Putamen (tissue), 1 donor: ENCODE measurements at regions not wholly inside any gene's neighbourhood (a gene's known extent, or its start where the extent isn't known, plus 50 kb on each side); places are given as distances from the start of the nearest gene placed in this dataset.
"Not testable (repeated sequence)": the region's sequence is repeated elsewhere in the genome, so short reads cannot be mapped to it uniquely, and the experiment has no call there.

Experiments
- DNase-seq: peaks from one replicate; pipeline ENCODE4 v3.0.0-alpha.2; 2016; ENCODE audit warnings: low spot score

DNA sequence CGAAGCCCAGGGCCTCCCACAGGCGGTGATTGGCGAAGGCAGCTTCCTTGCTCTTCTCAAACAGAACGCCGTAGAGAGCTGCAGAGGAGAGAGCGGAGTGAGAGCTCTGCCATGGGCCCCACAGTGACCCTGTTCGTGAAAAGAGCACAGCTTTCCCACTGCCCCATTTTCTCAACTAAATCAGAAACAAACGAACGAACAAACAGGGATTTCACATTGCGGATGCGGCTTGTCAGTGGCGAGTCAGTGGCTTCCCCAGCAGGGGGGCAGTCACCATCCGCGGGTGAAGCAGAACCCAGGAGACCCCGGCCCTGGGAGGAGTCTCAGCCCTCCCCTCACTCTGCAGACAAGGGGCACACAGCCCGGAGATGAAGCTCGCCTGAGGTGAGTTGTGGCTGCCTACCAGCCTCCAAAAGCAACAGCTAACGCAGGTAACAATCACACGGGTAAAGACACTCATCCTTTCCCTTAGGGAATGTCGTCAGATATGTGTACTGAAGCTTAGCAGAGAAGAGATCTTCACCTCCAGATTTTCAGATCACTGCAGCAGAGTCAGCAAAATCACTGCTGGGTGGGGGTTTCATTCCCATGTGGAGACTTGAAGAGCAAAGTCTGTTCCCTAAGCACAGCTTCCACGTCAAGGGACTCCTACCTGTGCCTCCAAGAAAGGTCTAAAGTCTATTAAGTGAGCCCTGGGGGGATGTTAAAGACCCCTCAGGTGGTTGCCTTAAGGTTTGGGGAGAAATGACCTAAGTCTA lies 51.2 kb upstream of the GPR31 start:
- no peak for DNase-seq

GRCh38 chr6:167209577-167209975 lies 51.8 kb upstream of the GPR31 start:
- no peak for DNase-seq

GRCh38 chr6:167210375-167211294 lies 52.9 kb upstream of the GPR31 start:
- DNase-seq, result no peak

DNA sequence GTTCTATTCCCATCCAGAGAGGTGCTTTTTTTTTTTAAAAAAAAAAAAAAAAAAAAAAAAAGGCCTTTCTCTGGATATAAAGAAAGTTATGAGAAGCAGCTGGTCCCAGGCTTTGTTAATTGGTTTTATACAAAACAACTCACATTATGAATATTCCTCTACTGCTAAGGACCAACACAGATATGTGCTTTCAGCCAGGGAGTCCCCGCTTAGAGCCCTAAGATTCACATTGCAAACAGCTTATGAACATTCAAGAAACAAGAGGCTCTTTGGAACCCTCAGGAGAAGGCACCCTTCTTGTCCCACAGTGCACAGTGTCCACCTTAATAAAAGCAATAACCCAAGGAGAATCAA lies 53.5 kb upstream of the GPR31 start:
- no peak for DNase-seq

GRCh38 chr6:167211881-167212712 lies 54.3 kb upstream of the GPR31 start:
- DNase-seq, result no peak

GRCh38 chr6:167212713-167213005 lies 54.9 kb upstream of the GPR31 start:
- no peak for DNase-seq

DNA sequence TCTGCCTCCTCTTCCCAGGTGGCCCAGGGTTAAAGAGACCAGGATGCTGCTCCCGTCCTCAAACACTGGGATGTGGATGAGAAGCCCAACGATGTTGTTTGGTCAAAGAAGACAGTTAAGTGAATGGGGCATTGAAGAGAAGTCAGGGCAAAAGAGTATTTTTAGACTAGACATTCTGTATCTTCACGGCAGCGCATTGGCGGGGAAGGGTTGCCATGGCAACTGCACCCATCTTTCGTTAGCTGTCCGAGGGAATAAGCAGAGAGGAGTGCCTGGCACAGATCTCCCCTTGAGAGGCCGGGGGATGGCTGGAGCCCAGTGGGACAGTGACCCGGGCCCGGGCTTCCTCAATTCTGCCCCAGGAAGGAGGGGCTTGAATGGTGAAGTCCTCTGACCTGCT lies 56.4 kb upstream of the GPR31 start:
- peak; percentile 27 for DNase-seq

DNA sequence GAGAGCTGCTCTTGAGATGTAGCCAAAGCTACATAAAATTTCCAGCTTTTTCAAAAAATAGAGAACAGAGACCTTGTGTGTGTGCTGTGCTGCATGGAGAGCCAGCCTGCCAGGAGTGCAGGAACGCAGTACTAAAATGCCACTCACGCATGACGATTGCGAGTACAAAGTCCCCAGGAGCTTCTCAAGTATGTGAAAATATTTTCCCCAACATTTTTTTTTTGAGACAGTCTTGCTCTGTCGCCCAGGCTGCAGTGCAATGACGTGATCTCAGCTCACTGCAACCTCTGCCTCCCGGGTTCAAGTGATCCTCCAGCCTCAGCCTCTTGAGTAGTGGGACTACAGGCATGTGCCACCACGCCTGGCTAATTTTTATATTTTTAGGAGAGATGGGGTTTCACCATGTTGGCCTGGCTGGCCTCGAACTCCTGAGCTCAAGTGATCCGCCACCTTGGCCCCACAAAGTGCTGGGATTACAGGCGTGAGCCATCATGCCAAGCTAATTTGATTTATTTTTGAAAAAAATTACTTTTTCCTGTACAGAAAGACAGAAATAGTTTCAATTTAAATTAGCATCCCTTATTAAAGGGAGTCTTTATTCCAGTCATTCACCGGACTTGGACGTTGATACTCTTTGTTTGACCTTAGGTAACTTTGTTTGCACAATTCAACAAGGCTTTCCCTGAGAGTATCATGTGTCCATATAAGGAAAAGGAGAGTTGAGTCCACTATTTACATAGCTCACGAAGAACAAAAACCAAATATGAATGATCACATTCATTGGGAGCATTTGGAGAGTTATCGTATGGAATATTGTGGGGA lies 57.9 kb upstream of the GPR31 start:
- DNase-seq, result not testable (repeated sequence)

DNA sequence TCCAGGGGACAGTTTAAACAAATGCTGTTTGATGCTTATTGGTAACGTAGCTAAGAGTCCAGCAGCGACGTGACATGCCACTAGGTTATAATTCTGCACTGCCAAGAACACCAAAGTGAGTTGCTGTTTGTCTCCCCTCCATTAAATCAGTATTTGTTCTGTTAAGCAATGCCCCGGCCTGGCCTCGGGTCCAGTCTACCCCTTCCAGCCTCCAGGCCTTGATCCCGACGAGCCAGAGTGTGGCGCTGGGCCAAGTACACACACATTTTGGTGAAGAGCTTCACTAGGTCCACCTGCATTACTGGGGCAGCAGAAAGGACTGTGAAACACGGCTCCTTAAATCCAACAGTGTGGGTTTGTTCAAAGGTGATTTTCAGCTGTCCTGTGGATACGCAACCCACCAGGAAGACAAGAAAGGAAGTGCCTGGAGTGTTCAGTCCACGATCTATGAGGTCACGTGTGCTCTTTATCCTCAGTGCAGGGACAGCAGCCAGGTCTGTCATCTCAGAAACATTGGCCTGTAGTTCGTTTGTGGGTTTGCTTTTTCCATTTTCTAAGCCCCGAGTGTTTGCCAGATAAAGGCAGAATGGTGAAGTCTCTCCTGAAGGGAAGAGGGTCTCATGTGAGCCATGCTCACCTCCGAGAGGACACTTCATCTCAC lies 58.7 kb upstream of the GPR31 start:
- DNase-seq, result not testable (repeated sequence)

- DNase-seq, result not testable (repeated sequence)
Measured at GRCh38 chr6:167217073-167217472, 59.3 kb upstream of the GPR31 start.

DNA sequence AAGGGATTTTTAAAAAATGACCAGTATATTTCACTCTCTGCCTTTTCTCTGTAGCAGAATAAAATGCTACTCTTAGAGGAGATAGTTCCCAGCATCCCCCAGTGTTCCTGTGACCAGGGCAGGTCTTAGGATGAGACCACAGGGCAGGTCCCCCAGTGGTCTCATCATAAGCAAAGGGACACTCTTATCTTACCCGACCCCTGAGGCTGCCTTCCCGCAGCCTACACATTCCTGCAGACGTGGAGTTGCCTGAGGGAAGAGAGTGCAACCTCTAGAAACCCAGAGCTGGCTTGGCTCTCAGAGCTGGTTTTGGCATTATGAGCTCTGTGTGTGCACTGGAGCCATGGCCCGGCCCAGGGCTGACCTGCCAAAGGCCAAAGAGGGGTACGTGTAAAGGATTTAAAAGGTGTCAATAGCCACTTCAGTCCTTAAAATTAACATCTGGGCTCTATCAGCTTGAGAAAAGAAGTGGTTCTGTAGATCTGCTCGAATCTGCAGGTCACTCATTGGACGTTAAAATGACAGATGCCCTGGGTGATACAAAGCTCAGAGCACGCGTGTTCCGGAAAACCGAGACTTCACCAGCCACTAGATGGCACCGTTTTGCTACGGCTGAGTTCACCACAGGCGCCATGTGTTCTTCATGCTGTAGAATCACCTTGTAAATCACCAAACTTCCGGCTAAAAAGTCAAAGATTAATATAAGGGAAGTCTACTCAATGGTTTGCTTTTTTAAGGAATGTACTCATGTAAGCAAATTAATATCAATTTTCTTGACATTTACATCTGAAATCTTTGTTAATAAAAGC lies 60.4 kb upstream of the GPR31 start:
- not testable (repeated sequence) for DNase-seq

- not testable (repeated sequence) for DNase-seq
Measured at GRCh38 chr6:167219079-167219478, 61.3 kb upstream of the GPR31 start.

DNA sequence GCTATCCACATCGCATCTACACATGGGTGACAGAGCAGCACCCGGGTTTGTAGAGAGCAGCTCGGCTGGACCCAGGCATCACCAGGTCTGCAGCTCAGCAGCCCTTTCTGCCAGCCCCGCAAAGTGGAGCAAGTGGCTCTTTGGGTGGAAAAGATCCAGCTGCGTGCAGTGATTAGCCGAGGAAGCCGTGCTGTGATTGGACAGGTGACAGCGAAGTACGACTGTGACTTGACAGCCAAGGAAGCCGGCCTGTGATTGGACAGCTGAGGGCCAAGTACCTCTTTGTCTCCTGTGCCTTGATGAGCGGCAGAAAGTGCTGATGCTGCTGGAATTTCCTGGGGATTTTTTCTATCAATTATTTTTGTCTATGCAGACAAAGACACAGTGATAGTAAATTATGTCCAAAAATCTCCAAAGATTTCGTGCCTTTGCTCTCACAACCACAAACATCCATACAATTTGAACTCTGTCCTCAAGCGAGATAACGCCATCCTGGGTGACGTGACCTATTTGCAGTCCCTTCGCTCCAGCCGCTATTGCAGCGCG lies 62.3 kb upstream of the GPR31 start:
- no peak for DNase-seq

DNA sequence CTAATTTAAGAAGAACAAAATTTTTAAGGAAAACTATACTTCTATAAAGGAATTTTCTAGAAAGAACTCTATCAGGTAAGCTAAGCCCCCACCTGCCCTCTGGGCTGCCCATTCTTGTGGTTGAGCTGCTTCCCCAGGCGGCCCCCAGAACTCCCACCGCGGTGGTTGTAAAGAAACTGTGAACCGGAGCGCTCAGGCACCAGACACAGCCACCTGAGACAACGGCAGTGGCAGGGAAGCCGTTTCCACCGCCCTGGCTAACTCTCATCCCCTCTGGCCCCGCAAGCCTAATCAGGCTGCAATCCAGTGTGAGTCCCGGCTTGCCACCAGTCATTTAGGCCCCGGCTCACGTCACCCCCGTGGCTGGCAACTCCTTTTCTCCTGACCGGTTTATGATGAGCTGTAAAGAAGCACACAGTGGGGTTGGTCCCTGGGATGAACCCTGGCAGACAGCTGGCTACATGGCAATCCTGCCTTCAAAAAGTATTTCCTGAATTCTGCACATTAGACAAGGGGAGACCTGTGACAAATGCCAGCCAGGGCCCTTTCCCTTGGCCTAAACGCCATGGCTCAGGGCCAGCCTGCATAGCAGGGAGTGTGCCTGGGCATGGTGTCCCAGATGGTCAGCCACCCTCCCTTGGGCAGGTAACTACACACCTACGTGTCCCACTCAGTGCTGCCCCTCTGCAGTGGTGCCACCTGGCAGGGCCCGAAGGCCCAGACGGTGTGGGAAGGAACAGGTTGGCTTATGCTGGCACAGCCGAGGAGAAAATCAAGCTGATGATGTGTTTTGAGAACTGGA lies 63.8 kb upstream of the GPR31 start:
- no peak for DNase-seq

- DNase-seq, result not testable (repeated sequence)
Measured at GRCh38 chr6:167225566-167226382, 65.3 kb upstream of the UNC93A start.

DNA sequence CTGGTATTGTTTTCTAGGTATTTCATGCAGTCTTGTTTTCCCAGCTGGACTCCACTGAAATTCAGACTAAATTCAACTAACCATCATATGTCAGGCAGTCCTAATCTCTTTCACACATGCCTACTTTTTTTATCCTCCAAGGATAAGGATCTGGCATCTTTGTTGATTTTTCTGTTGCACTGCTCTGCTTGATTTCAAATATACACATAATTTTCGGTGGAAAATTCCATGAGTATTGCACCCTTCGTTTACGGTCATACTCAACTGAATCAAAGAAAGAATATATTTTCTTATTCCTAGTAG lies 64.8 kb upstream of the UNC93A start:
- no peak for DNase-seq

DNA sequence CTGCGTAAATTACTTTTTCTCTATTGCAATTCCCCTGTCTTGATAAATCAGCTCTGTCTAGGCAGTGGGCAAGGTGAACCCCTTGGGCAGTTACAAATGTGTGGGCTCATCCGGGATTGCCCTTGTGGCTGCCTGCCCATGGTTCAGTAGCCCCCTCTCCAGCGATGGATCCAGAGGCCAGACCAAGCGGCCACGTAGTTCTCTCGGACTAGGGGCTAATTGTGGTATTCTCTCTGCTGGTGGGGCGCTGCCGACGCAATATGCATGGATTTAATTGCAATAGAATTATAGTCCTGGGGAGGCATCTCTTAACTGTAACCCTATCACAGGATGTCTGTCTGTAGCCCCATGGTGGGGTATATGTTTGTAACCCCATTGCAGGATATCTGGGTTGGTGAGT lies 64.3 kb upstream of the UNC93A start:
- DNase-seq, result no peak

DNA sequence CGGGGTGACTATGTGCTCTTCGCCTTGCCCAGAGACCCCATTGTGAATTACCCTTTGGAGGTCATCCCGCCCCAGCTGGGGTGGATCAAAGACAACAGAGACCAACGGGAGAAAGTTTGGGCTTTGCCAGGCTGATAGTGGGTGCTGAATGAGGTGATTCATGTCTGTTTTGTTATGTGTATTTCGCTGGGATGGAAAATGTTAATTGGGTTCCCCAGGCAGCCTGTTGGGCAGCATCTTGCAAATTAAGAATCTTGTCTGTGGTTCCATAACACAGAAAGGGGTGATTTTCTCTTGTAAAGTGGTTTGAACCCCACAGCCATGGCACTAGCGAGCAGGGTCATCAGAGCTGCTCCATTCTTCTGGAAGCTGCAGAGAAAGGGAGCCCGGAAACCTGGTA lies 63.1 kb upstream of the UNC93A start:
- DNase-seq, result no peak
